Neural progenitor cell (in vitro differentiated cells): ENCODE measurements at regions not wholly inside any gene's neighbourhood (a gene's known extent, or its start where the extent isn't known, plus 50 kb on each side); places are given as distances from the start of the nearest gene placed in this dataset.

Experiments
- DNase-seq: peaks from one replicate; pipeline ENCODE4 v3.0.0-alpha.2; 2016; ENCODE audit warnings: low spot score
- H2AFZ ChIP-seq: fragments of 200-600 bp; sonication (generic); replicated peaks from 2 replicates; pipeline ENCODE4 v1.6.1; 2016; ENCODE audit warnings: antibody characterized with exemption
- H3F3A ChIP-seq: fragments of 200-600 bp; sonication (generic); 2 replicates; pipeline ENCODE4 v1.6.1; 2016; ENCODE audit warnings: antibody characterized with exemption, low read depth
- H3K27ac ChIP-seq: fragments of 200-600 bp; sonication (generic); 2 replicates; pipeline ENCODE4 v1.5.1; 2016; ENCODE audit warnings: mild to moderate bottlenecking
- H3K27me3 ChIP-seq: fragments of 200-600 bp; sonication (generic); 2 replicates; pipeline ENCODE4 v1.6.1; 2016; ENCODE audit warnings: mild to moderate bottlenecking, moderate library complexity
- H3K36me3 ChIP-seq: fragments of 200-600 bp; sonication (generic); 2 replicates; pipeline ENCODE4 v1.5.1; 2016
- H3K4me1 ChIP-seq: fragments of 200-600 bp; sonication (generic); 2 replicates; pipeline ENCODE4 v1.6.1; 2016; ENCODE audit warnings: mixed run types
- H3K4me2 ChIP-seq: fragments of 200-600 bp; sonication (generic); 2 replicates; pipeline ENCODE4 v1.6.1; 2016
- H3K4me3 ChIP-seq: fragments of 200-600 bp; sonication (generic); 2 replicates; pipeline ENCODE4 v1.5.1; 2016
- H3K79me2 ChIP-seq: fragments of 200-600 bp; sonication (generic); 2 replicates; pipeline ENCODE4 v1.6.1; 2016; ENCODE audit warnings: low read depth
- H3K9ac ChIP-seq: fragments of 200-600 bp; sonication (generic); 2 replicates; pipeline ENCODE4 v1.6.1; 2016
- H3K9me3 ChIP-seq: fragments of 200-600 bp; sonication (generic); 2 replicates; pipeline ENCODE4 v1.5.1; 2016; ENCODE audit warnings: low read depth
- H4K20me1 ChIP-seq: fragments of 200-600 bp; sonication (generic); 2 replicates; pipeline ENCODE4 v1.6.1; 2016; ENCODE audit warnings: low read depth
- H3K27ac Mint-ChIP-seq: 3 replicates; pipeline ENCODE4 v1.8.0; 2021; ENCODE audit warnings: mixed read lengths
- H3K27me3 Mint-ChIP-seq: 2 replicates; pipeline ENCODE4 v1.8.0; 2022; ENCODE audit warnings: low read depth, mild to moderate bottlenecking, inconsistent platforms, moderate library complexity, mixed read lengths; ENCODE audit not compliant: insufficient read depth
- H3K36me3 Mint-ChIP-seq: 3 replicates; pipeline ENCODE4 v1.8.0; 2021; ENCODE audit warnings: mixed read lengths
- H3K4me1 Mint-ChIP-seq: 3 replicates; pipeline ENCODE4 v1.8.0; 2021; ENCODE audit warnings: mixed read lengths
- H3K4me3 Mint-ChIP-seq: 3 replicates; pipeline ENCODE4 v1.8.0; 2021; ENCODE audit warnings: mild to moderate bottlenecking, moderate library complexity, mixed read lengths
- H3K9me3 Mint-ChIP-seq: 3 replicates; pipeline ENCODE4 v1.8.0; 2020; ENCODE audit warnings: mixed read lengths
- CTCF ChIP-seq: fragments of 200-600 bp; sonication (generic); IDR thresholded peaks from 2 replicates; pipeline ENCODE4 v1.5.1; 2017; ENCODE audit warnings: antibody characterized with exemption, mild to moderate bottlenecking
- EZH2 ChIP-seq: fragments of 200-600 bp; sonication (generic); IDR thresholded peaks from 2 replicates; pipeline ENCODE4 v1.6.1; 2017; ENCODE audit warnings: antibody characterized with exemption, mild to moderate bottlenecking, moderate library complexity
- EZH2phosphoT487 ChIP-seq: fragments of 200-600 bp; sonication (generic); IDR thresholded peaks from 2 replicates; pipeline ENCODE4 v1.6.1; 2017; ENCODE audit warnings: antibody characterized with exemption

DNA sequence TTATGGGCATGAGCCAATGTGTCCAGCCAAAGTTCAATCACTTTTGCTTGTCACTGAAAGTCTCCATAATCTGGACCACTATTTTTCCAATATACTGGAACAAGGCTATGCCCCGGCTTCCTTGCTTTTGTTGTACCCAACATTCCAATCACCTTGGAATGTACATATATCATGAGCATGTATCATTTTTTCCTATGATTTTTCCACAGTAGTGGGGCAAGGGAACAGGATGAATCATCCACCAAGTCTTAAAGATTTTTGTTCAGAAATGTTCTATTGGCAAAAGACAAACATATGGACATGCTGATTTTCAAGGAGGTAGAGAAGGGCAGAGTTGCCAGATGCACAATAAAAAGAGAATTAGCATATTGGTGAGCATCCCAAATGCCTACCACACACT, 548.1 kb upstream of the INTU start:
- no peak overlapping the region for H3K9ac ChIP-seq
- no peaks in the 10 kb centered on the region for H3F3A ChIP-seq
- no peaks in the 10 kb centered on the region for H3K36me3 ChIP-seq
- H4K20me1 ChIP-seq: no peaks in the 10 kb centered on the region
- H3K27ac Mint-ChIP-seq: no peak overlapping the region
- peaks cover 15% of the 10 kb centered on the region for H3K9me3 Mint-ChIP-seq
- H3K9me3 ChIP-seq: no peaks in the 10 kb centered on the region
- no peak overlapping the region for H3K27ac ChIP-seq
- H3K79me2 ChIP-seq: no peaks in the 10 kb centered on the region
- peaks cover 2% of the 10 kb centered on the region for H3K36me3 Mint-ChIP-seq
- no peak overlapping the region for H3K4me3 ChIP-seq
- no peak overlapping the region for H3K4me2 ChIP-seq
- no peak for DNase-seq
- no peak overlapping the region for H3K4me3 Mint-ChIP-seq
- H3K27me3 Mint-ChIP-seq: no peaks in the 10 kb centered on the region
- no peaks in the 10 kb centered on the region for H3K4me1 Mint-ChIP-seq
- H2AFZ ChIP-seq: no peak overlapping the region
- TF ChIP-seq CTCF: no peak
- TF ChIP-seq EZH2: no peak
- TF ChIP-seq EZH2phosphoT487: no peak
- no peaks in the 10 kb centered on the region for H3K27me3 ChIP-seq
- H3K4me1 ChIP-seq: no peaks in the 10 kb centered on the region

DNA sequence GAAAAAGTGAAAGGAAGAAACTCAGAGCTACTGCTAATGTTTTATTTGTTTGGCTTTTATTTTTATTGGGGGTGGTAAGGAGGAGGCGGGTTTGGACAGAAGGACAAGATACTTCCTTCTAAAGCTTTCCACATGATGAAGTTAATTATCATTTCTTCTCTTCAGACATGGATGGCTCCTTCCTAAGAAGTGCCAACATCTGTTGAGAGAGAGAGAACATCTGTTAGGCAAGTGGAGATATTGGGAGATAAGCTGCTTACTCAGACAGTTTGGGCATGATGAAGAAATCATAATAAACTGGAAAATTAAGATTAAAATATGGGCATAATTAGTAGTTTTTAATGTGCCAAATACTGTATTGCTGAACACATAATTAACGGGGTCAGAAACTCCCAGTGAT, 535.7 kb upstream of the INTU start:
- H3F3A ChIP-seq: no peaks in the 10 kb centered on the region
- H3K4me1 ChIP-seq: no peaks in the 10 kb centered on the region
- Mint-ChIP-seq H3K4me3 (no peak overlapping the region), H3K9me3 (no peaks in the 10 kb centered on the region), H3K27ac (no peak overlapping the region), H3K36me3 (no peaks in the 10 kb centered on the region), H3K27me3 (no peaks in the 10 kb centered on the region), H3K4me1 (no peaks in the 10 kb centered on the region)
- TF ChIP-seq EZH2phosphoT487: no peak
- H3K27ac ChIP-seq: no peak overlapping the region
- H3K9me3 ChIP-seq: no peaks in the 10 kb centered on the region
- no peak overlapping the region for H3K9ac ChIP-seq
- no peak overlapping the region for H3K4me2 ChIP-seq
- H4K20me1 ChIP-seq: no peaks in the 10 kb centered on the region
- H2AFZ ChIP-seq: no peak overlapping the region
- no peaks in the 10 kb centered on the region for H3K79me2 ChIP-seq
- H3K27me3 ChIP-seq: no peaks in the 10 kb centered on the region
- H3K4me3 ChIP-seq: no peak overlapping the region
- H3K36me3 ChIP-seq: no peaks in the 10 kb centered on the region
- no peak for DNase-seq

DNA sequence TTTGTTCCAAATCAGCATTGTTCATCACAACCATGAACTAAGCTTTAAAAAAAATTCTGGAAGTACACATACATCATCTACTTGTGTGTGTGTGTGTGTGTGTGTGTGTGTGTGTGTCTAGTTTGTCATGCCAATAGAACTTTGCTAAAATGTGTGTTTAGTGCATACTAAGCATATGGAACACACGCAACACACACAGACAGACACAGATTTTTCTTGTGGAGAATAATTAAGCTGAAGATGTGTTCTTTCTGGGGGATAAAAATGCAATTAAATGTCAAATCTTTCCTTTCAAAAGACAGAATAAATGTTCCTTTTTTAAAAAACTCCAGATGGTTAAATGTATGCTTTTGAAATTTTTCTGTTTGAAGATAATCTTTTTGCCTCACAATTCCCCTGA, 530.4 kb upstream of the INTU start:
- no peaks in the 10 kb centered on the region for H4K20me1 ChIP-seq
- H3K79me2 ChIP-seq: no peaks in the 10 kb centered on the region
- no peaks in the 10 kb centered on the region for H3K36me3 Mint-ChIP-seq
- no peaks in the 10 kb centered on the region for H3K4me1 Mint-ChIP-seq
- no peaks in the 10 kb centered on the region for H3K4me1 ChIP-seq
- no peak overlapping the region for H3K27ac ChIP-seq
- TF ChIP-seq EZH2phosphoT487: no peak
- TF ChIP-seq EZH2: no peak
- TF ChIP-seq CTCF: no peak
- no peaks in the 10 kb centered on the region for H3K27me3 ChIP-seq
- no peak for DNase-seq
- H3K27ac Mint-ChIP-seq: no peak overlapping the region
- H3K4me3 ChIP-seq: no peak overlapping the region
- no peak overlapping the region for H3K9ac ChIP-seq
- no peaks in the 10 kb centered on the region for H3F3A ChIP-seq
- H3K27me3 Mint-ChIP-seq: no peaks in the 10 kb centered on the region
- peaks cover 5% of the 10 kb centered on the region for H3K9me3 Mint-ChIP-seq
- no peak overlapping the region for H3K4me3 Mint-ChIP-seq
- no peak overlapping the region for H2AFZ ChIP-seq
- no peak overlapping the region for H3K4me2 ChIP-seq
- H3K9me3 ChIP-seq: no peaks in the 10 kb centered on the region
- H3K36me3 ChIP-seq: no peaks in the 10 kb centered on the region

GRCh38 chr4:127103681-127104115, 529.1 kb upstream of the INTU start:
- no peak overlapping the region for H3K27ac Mint-ChIP-seq

More at GRCh38 chr4:127103681-127104115, 529.1 kb upstream of the INTU start:
- Histone ChIP-seq H3K4me1 (no peaks in the 10 kb centered on the region), H3K27ac (no peak overlapping the region), H3K27me3 (no peaks in the 10 kb centered on the region), H3F3A (no peaks in the 10 kb centered on the region), H3K36me3 (no peaks in the 10 kb centered on the region), H3K4me2 (no peak overlapping the region), H3K9ac (no peak overlapping the region), H2AFZ (no peak overlapping the region), H3K79me2 (no peaks in the 10 kb centered on the region), H3K9me3 (peaks cover 7% of the 10 kb centered on the region), H4K20me1 (no peaks in the 10 kb centered on the region), H3K4me3 (no peak overlapping the region)
- TF ChIP-seq EZH2: no peak
- TF ChIP-seq EZH2phosphoT487: no peak
- TF ChIP-seq CTCF: no peak
- peaks cover 3% of the 10 kb centered on the region for H3K36me3 Mint-ChIP-seq
- H3K4me1 Mint-ChIP-seq: no peaks in the 10 kb centered on the region
- H3K9me3 Mint-ChIP-seq: peaks cover 15% of the 10 kb centered on the region
- H3K27me3 Mint-ChIP-seq: no peaks in the 10 kb centered on the region
- DNase-seq: no peak
- H3K4me3 Mint-ChIP-seq: no peak overlapping the region
